AG04450 (cell line): ENCODE measurements at regions not wholly inside any gene's neighbourhood (a gene's known extent, or its start where the extent isn't known, plus 50 kb on each side); places are given as distances from the start of the nearest gene placed in this dataset.

Experiments used
- CTCF ChIA-PET: fragments of 300-600, 350-600 bp; formaldehyde crosslinking; extraction: SDS; loops from one replicate; lab custom pipeline; 2022; ENCODE audit warnings: antibody characterized with exemption, inconsistent platforms; lab: Charles Lee
- POLR2A ChIA-PET: fragments of 350-600 bp; formaldehyde crosslinking; extraction: SDS; loops from one replicate; lab custom pipeline; 2021; ENCODE audit warnings: antibody characterized with exemption, inconsistent platforms; lab: Yijun Ruan, JAX
- DNase-seq: peaks from one replicate; pipeline ENCODE4 v3.0.0-alpha.2; 2011; ENCODE audit warnings: low read depth, low spot score
- H3K27ac ChIP-seq: one replicate; pipeline ENCODE4 v1.5.1; 2012; ENCODE audit warnings: low read depth, low read length, control low read depth
- H3K27me3 ChIP-seq: one replicate; pipeline ENCODE4 v1.6.0; 2012; ENCODE audit warnings: low read length; ENCODE audit not compliant: control insufficient read depth, insufficient read depth
- H3K4me3 ChIP-seq: 2 replicates; pipeline ENCODE4 v1.5.1; 2011; ENCODE audit warnings: mild to moderate bottlenecking, low read depth, low read length, control low read depth
- H3K9me3 ChIP-seq: 2 replicates; pipeline ENCODE4 v1.5.1; 2012; ENCODE audit warnings: low read length; ENCODE audit not compliant: control insufficient read depth, insufficient read depth
- CTCF ChIP-seq: IDR thresholded peaks from 2 replicates; pipeline ENCODE4 v1.5.1; 2011; ENCODE audit warnings: low read depth, low read length, control low read depth, inconsistent platforms

- POLR2A ChIA-PET: no interaction called here
Observed at GRCh38 chr4:178471994-178472393, 1029.8 kb upstream of the AGA start.

GRCh38 chr4:178480105-178480504, 1037.9 kb upstream of the AGA start:
- no peaks in the 10 kb centered on the region for H3K27me3 ChIP-seq
- no peaks in the 10 kb centered on the region for H3K9me3 ChIP-seq
- no peak for TF ChIP-seq CTCF
- ChIA-PET POLR2A (no interaction called here), CTCF (no interaction called here)
- no peak overlapping the region for H3K27ac ChIP-seq
- no peak overlapping the region for H3K4me3 ChIP-seq
- no peak for DNase-seq

More at GRCh38 chr4:178471994-178472393, 1029.8 kb upstream of the AGA start:
- Histone ChIP-seq H3K9me3 (no peaks in the 10 kb centered on the region), H3K4me3 (no peak overlapping the region), H3K27ac (no peak overlapping the region), H3K27me3 (no peaks in the 10 kb centered on the region)
- CTCF ChIA-PET: no interaction called here
- no peak for TF ChIP-seq CTCF
- DNase-seq: no peak

GRCh38 chr4:178480881-178481280, 1038.6 kb upstream of the AGA start:
- ChIA-PET POLR2A (no interaction called here), CTCF (no interaction called here)
- no peak overlapping the region for H3K4me3 ChIP-seq
- TF ChIP-seq CTCF: no peak
- no peaks in the 10 kb centered on the region for H3K9me3 ChIP-seq
- no peak overlapping the region for H3K27ac ChIP-seq
- no peaks in the 10 kb centered on the region for H3K27me3 ChIP-seq
- DNase-seq: no peak

- ChIA-PET CTCF (no interaction called here), POLR2A (no interaction called here)
- Histone ChIP-seq H3K4me3 (no peak overlapping the region), H3K9me3 (no peaks in the 10 kb centered on the region), H3K27ac (no peak overlapping the region), H3K27me3 (no peaks in the 10 kb centered on the region)
- no peak for DNase-seq
- no peak for TF ChIP-seq CTCF
Observed at GRCh38 chr4:178481564-178481963, 1039.3 kb upstream of the AGA start.

GRCh38 chr4:178523038-178523437, 1080.8 kb upstream of the AGA start:
- DNase-seq: no peak
- H3K27ac ChIP-seq: no peak overlapping the region
- ChIA-PET CTCF (no interaction called here), POLR2A (no interaction called here)
- H3K9me3 ChIP-seq: no peaks in the 10 kb centered on the region
- TF ChIP-seq CTCF: no peak
- H3K27me3 ChIP-seq: no peaks in the 10 kb centered on the region
- H3K4me3 ChIP-seq: no peak overlapping the region
